ENCODE measurements at regions not wholly inside any gene's neighbourhood (a gene's known extent, or its start where the extent isn't known, plus 50 kb on each side); places are given as distances from the start of the nearest gene placed in this dataset.

DNA sequence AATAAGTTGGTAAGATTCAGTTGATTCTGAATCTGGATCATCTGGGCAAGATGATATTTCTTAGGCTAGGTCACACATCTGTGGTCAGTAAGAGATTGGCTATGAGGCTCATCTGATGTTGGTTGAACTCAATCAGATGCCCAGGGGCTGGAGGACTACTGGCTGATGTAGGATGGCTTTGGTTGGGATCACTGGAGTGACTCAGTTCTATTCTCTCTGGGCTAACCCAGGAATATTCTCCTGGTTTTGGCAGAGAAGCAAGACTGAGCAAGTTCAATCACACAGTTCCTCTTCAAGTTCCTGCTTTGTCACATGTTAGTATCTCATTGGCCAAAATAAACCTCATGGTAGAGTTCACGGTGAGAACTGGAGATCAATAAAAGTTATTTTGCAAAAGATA lies 902.3 kb upstream of the SLIT2 start:
- no peaks in the 10 kb centered on the region for H3K9me3 ChIP-seq
- H3K36me3 ChIP-seq: no peaks in the 10 kb centered on the region
- H3K27ac ChIP-seq: no peak overlapping the region
- no peak for DNase-seq
- no peak for ATAC-seq (ENCODE audit: low FRiP score in 2 of 2)
- WGBS, 2 donors: 91 to 92% methylated on average over 1 of the region's 1 CpG
- no peaks in the 10 kb centered on the region for H3K27me3 ChIP-seq
- H3K4me1 ChIP-seq: no peaks in the 10 kb centered on the region
- TF ChIP-seq, protein P1, sequence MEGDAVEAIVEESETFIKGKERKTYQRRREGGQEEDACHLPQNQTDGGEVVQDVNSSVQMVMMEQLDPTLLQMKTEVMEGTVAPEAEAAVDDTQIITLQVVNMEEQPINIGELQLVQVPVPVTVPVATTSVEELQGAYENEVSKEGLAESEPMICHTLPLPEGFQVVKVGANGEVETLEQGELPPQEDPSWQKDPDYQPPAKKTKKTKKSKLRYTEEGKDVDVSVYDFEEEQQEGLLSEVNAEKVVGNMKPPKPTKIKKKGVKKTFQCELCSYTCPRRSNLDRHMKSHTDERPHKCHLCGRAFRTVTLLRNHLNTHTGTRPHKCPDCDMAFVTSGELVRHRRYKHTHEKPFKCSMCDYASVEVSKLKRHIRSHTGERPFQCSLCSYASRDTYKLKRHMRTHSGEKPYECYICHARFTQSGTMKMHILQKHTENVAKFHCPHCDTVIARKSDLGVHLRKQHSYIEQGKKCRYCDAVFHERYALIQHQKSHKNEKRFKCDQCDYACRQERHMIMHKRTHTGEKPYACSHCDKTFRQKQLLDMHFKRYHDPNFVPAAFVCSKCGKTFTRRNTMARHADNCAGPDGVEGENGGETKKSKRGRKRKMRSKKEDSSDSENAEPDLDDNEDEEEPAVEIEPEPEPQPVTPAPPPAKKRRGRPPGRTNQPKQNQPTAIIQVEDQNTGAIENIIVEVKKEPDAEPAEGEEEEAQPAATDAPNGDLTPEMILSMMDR (IDR thresholded peaks at IDR 0.05): no peak
- TF ChIP-seq EP300 (IDR thresholded peaks at IDR 0.05): no peak
- TF ChIP-seq POLR2AphosphoS5 (IDR thresholded peaks at IDR 0.05): no peak
- TF ChIP-seq POLR2A (IDR thresholded peaks at IDR 0.05): no peak
- no peak overlapping the region for H3K4me3 ChIP-seq

DNA sequence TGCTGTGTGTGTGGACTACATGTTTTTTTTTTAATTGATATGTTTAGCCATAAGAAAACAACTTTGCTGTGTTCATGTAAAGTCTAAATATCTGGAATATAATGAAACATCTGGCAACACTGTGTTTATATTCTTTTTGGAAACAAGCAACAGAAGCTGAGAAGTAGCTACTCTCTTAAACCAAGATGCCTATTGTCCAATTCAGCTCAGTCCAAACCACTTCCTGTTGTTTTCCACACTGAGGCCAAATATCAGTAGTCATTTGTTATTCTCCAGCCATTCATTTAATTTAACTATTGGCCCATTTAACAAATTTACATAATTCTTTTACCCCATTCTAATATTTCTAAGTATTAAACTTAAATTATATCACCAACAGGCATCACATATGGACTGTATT lies 903.0 kb upstream of the SLIT2 start:
- Histone ChIP-seq H3K4me1 (no peaks in the 10 kb centered on the region), H3K9me3 (no peaks in the 10 kb centered on the region), H3K27ac (no peak overlapping the region), H3K27me3 (no peaks in the 10 kb centered on the region), H3K36me3 (no peaks in the 10 kb centered on the region), H3K4me3 (no peak overlapping the region)
- no peak for DNase-seq
- TF ChIP-seq POLR2AphosphoS5 (IDR thresholded peaks at IDR 0.05) (no peak), POLR2A (IDR thresholded peaks at IDR 0.05) (no peak), EP300 (IDR thresholded peaks at IDR 0.05) (no peak)
- TF ChIP-seq, protein P1 (IDR thresholded peaks at IDR 0.05): no peak
- ATAC-seq (ENCODE audit: low FRiP score in 2 of 2): no peak

DNA sequence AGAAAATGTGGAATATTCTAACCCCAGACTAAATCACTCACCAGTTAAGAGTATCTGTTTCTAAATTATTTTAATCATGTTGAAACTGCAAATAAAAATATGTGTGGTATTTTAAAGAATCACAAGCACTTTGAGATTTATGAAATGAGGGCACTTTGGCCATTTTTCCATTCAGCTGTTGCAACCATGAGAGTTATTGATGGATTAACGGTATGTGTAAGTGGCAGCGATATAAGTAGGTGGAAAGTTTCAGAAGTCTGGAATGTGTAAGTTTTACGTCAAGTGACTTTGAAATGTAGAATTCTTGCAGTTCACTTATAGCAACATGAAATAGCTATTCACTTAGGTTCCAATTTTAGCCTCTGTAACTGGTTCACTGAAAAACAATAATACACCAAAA lies 905.1 kb upstream of the SLIT2 start:
- Histone ChIP-seq H3K27me3 (no peaks in the 10 kb centered on the region), H3K4me3 (no peak overlapping the region), H3K27ac (no peak overlapping the region), H3K36me3 (no peaks in the 10 kb centered on the region), H3K9me3 (no peaks in the 10 kb centered on the region), H3K4me1 (no peaks in the 10 kb centered on the region)
- DNase-seq (no peak), ATAC-seq (ENCODE audit: low FRiP score in 2 of 2) (no peak)
- 66 to 78% methylated on average over 3 of the region's 3 CpGs for WGBS, 2 donors
- TF ChIP-seq POLR2AphosphoS5 (IDR thresholded peaks at IDR 0.05) (no peak), EP300 (IDR thresholded peaks at IDR 0.05) (no peak), POLR2A (IDR thresholded peaks at IDR 0.05) (no peak)
- TF ChIP-seq, protein P1 (IDR thresholded peaks at IDR 0.05): no peak

DNA sequence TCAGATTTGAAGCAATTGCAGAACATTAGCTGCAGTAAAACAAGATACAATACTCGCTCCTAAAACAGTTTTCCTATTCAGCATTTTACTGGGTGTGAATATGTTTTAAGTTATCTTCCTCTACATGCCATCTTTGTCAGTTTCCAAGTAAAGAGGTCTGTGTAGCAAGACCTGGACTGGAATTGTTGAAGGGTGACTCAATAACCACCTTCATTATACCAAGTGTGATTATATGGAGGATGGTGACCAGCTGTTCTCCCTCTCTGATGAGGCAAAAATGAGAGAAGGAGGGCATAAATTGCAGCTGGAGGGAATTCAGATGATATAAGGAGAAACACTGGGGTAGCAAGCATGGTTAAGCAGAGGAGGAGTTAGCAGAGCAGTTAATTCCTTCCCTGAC lies 922.1 kb upstream of the SLIT2 start:
- WGBS, 2 donors: 82 to 85% methylated on average over 1 of the region's 1 CpG
- Histone ChIP-seq H3K4me1 (no peaks in the 10 kb centered on the region), H3K27ac (no peak overlapping the region), H3K9me3 (no peaks in the 10 kb centered on the region), H3K36me3 (no peaks in the 10 kb centered on the region), H3K27me3 (no peaks in the 10 kb centered on the region), H3K4me3 (no peak overlapping the region)
- TF ChIP-seq, protein P1 (IDR thresholded peaks at IDR 0.05): no peak
- no peak for TF ChIP-seq POLR2AphosphoS5 (IDR thresholded peaks at IDR 0.05)
- TF ChIP-seq EP300 (IDR thresholded peaks at IDR 0.05): no peak
- no peak for TF ChIP-seq POLR2A (IDR thresholded peaks at IDR 0.05)
- ATAC-seq (ENCODE audit: low FRiP score in 2 of 2) (no peak), DNase-seq (no peak)

DNA sequence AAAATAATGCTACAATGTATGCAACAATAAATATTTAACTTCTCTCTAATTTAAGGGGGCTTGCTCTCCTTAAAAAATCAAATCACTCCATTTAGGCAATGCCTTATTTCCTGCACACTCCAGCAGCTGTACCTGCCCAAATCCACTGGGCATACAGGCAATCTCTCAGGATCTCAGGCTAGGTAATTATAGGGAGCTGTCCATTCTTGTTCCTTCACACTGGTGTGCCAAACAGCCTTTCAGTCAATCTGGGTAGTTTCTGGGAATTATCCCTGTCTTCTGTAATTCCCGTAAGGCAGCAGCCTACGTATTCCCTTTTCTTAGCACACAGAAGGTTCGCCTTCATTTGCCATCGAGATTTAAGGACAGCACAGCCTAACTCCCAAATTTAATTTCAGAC lies 922.6 kb upstream of the SLIT2 start:
- no peaks in the 10 kb centered on the region for H3K36me3 ChIP-seq
- no peaks in the 10 kb centered on the region for H3K4me1 ChIP-seq
- no peak overlapping the region for H3K4me3 ChIP-seq
- ATAC-seq (ENCODE audit: low FRiP score in 2 of 2): no peak
- no peaks in the 10 kb centered on the region for H3K9me3 ChIP-seq
- WGBS, 2 donors: 87 to 91% methylated on average over 4 of the region's 4 CpGs
- H3K27me3 ChIP-seq: no peaks in the 10 kb centered on the region
- DNase-seq: no peak
- TF ChIP-seq POLR2A (IDR thresholded peaks at IDR 0.05) (no peak), POLR2AphosphoS5 (IDR thresholded peaks at IDR 0.05) (no peak), EP300 (IDR thresholded peaks at IDR 0.05) (no peak)
- TF ChIP-seq, protein P1 (IDR thresholded peaks at IDR 0.05): no peak
- no peak overlapping the region for H3K27ac ChIP-seq
